ENCODE measurements at regions not wholly inside any gene's neighbourhood (a gene's known extent, or its start where the extent isn't known, plus 50 kb on each side); places are given as distances from the start of the nearest gene placed in this dataset.

DNA sequence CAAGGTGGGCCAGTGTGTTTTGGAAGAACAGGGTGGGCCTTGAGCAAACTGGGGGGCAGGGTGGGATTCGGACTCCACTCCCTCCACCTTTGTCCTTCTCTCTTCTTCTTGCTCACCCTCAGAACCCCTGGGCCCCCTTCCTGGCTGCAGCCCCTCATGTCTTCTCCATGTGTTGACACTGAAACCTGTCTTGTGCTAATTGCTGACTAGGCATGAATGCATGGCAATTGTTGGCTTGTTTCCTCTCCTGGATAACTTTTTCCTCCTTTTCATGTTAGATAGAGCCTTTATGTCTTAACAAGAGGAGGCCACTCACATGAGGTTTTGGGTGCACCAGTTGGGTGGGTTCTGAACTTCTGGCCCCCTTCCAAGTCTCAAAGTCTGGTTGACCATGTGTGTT lies 181.6 kb upstream of the MKI67 start:
- intact Hi-C loops (cut with DNase I): no loop called here
- Histone ChIP-seq H3K27me3 (no peaks in the 10 kb centered on the region), H3K9me3 (no peaks in the 10 kb centered on the region), H3K36me3 (no peaks in the 10 kb centered on the region), H3K27ac (no peak overlapping the region), H3K4me1 (no peaks in the 10 kb centered on the region), H3K4me3 (no peak overlapping the region)
- TF ChIP-seq POLR2AphosphoS5 (IDR thresholded peaks at IDR 0.05; ENCODE audit: insufficient read depth in 1 of 2, low read depth in 1 of 2): no peak
- TF ChIP-seq, protein P1, sequence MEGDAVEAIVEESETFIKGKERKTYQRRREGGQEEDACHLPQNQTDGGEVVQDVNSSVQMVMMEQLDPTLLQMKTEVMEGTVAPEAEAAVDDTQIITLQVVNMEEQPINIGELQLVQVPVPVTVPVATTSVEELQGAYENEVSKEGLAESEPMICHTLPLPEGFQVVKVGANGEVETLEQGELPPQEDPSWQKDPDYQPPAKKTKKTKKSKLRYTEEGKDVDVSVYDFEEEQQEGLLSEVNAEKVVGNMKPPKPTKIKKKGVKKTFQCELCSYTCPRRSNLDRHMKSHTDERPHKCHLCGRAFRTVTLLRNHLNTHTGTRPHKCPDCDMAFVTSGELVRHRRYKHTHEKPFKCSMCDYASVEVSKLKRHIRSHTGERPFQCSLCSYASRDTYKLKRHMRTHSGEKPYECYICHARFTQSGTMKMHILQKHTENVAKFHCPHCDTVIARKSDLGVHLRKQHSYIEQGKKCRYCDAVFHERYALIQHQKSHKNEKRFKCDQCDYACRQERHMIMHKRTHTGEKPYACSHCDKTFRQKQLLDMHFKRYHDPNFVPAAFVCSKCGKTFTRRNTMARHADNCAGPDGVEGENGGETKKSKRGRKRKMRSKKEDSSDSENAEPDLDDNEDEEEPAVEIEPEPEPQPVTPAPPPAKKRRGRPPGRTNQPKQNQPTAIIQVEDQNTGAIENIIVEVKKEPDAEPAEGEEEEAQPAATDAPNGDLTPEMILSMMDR (IDR thresholded peaks at IDR 0.05): no peak
- no peak for TF ChIP-seq POLR2A (IDR thresholded peaks at IDR 0.05)
- peak in 1 of 2 donors; percentile 55 for DNase-seq (ENCODE audit: extremely low spot score in 2 of 2)

DNA sequence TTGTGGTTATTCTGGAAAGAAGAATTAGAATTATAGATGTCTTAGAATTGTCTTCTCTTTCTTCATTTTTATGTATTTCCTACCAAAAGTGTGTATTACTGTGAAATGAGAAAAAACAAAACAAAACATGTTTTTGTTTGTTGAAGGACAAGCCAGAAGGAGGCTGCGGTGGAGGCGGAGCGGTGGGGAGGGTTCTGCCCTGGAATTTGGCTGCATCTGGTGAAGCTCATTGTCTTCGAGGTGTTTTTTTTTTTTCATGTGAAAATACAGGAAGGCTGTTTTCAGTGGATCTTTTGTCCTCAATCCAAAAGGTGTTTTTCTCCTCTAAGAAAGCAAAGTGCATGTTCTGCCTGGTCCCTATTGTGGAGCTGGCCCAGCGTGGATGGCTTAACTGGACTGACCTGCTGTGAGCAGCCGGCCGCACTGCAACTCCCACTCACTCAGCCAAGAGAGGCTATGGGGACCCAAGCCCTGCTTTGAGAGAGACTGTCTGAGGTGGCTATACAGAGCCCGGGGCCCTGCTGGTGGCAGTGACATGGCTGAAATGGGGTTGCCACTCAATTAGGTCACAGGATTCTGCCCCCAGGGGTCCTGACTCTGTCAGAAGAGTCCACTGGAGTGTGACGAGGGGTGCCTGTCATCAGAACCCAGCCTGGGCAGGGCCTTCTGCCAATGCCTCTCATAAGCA lies 184.9 kb upstream of the MKI67 start:
- H3K4me1 ChIP-seq: no peaks in the 10 kb centered on the region

DNA sequence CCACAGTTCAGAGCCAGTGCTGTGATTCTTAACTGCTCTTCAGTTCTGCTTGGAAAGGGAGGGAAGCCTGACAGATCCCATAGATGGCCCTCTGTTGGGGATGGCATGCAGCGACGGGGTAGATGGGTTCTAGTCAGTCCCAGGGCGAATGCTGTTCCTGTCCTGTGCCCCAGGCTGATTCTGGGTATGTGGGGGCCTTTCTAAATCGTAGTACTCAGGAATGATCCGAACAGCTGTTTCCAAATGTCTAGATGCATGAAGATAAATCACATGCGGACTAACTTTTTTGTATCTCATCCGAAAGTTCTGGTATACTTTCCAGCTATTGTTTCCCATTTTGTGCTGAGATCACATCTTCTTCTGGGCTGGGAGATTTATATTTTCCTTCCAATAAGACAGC lies 186.0 kb upstream of the MKI67 start:
- no peak overlapping the region for H3K27ac ChIP-seq
- intact Hi-C loops (cut with DNase I): no loop called here
- no peak for DNase-seq (ENCODE audit: extremely low spot score in 2 of 2)
- H3K36me3 ChIP-seq: no peaks in the 10 kb centered on the region
- no peaks in the 10 kb centered on the region for H3K9me3 ChIP-seq
- no peak overlapping the region for H3K4me3 ChIP-seq
- H3K4me1 ChIP-seq: no peaks in the 10 kb centered on the region
- no peaks in the 10 kb centered on the region for H3K27me3 ChIP-seq
- TF ChIP-seq, protein P1 (IDR thresholded peaks at IDR 0.05): no peak
- TF ChIP-seq POLR2A (IDR thresholded peaks at IDR 0.05): no peak

More for the DNA sequence above, 184.9 kb upstream of the MKI67 start:
- Histone ChIP-seq H3K36me3 (no peaks in the 10 kb centered on the region), H3K4me3 (no peak overlapping the region), H3K27ac (no peak overlapping the region), H3K27me3 (no peaks in the 10 kb centered on the region), H3K9me3 (no peaks in the 10 kb centered on the region)
- TF ChIP-seq POLR2A (IDR thresholded peaks at IDR 0.05): no peak
- TF ChIP-seq, protein P1 (IDR thresholded peaks at IDR 0.05): no peak
- TF ChIP-seq POLR2AphosphoS5 (IDR thresholded peaks at IDR 0.05; ENCODE audit: insufficient read depth in 1 of 2, low read depth in 1 of 2): no peak
- no peak for DNase-seq (ENCODE audit: extremely low spot score in 2 of 2)
- intact Hi-C loops (cut with DNase I): no loop called here

DNA sequence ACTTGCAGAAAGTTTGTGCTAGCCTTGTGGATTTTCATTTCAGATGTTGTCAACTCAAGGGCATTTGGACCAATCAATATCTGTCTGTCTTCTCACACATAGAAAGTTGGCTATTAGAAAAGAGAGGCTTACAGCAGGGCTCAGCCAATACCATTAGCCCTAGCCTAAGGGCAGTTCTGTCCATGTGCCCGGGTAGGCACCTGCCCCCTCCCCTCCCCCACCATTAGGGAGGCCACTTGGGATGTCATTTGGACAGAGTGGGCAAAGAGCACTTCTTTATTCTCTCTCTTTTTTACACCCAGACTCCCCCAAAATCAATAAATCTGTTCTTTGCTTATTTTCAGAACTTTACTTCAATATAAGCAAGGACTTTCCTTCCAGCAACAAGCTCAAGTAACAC lies 188.5 kb upstream of the MKI67 start:
- DNase-seq (ENCODE audit: extremely low spot score in 2 of 2): peak in 1 of 2 donors; percentile 20
- H3K27me3 ChIP-seq: no peaks in the 10 kb centered on the region
- H3K9me3 ChIP-seq: no peaks in the 10 kb centered on the region
- no peaks in the 10 kb centered on the region for H3K36me3 ChIP-seq
- TF ChIP-seq POLR2A (IDR thresholded peaks at IDR 0.05) (no peak), POLR2AphosphoS5 (IDR thresholded peaks at IDR 0.05; ENCODE audit: insufficient read depth in 1 of 2, low read depth in 1 of 2) (no peak)
- TF ChIP-seq, protein P1 (IDR thresholded peaks at IDR 0.05): no peak
- no peak overlapping the region for H3K27ac ChIP-seq
- H3K4me1 ChIP-seq: no peaks in the 10 kb centered on the region
- no peak overlapping the region for H3K4me3 ChIP-seq
- intact Hi-C loops (cut with DNase I): no loop called here

DNA sequence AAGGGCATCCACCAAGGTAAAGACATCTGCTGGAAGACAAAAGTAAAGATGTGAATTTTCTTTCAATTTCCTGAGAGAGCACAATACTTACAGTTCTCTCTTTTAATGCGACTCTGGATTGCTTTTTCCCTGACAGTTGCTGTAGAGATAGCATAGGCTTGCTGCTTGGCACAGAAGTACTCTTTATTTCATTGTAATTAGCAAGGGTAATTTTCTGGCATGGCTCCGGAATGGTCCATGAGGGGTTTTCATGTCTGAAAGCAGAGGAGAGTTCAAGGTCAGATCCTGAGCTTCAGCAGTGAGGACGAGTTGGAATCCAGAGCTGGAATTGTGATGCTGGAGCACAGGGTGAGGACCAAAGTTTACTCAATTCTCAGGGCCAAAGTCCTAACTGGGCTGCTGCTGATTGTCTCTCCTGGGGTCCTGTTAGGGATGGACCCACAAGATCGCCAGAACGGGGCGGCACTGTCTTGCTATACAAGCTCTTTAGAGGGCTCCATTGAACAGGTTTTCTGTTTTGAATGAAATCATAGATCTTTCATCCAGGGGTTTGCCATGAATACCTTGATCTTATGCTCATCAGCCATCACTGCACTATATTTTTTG lies 190.0 kb upstream of the MKI67 start:
- peak in 1 of 2 donors; percentile 52 for DNase-seq (ENCODE audit: extremely low spot score in 2 of 2)
- no peak overlapping the region for H3K4me3 ChIP-seq
- no peaks in the 10 kb centered on the region for H3K4me1 ChIP-seq
- TF ChIP-seq POLR2A (IDR thresholded peaks at IDR 0.05) (no peak), POLR2AphosphoS5 (IDR thresholded peaks at IDR 0.05; ENCODE audit: insufficient read depth in 1 of 2, low read depth in 1 of 2) (no peak)
- TF ChIP-seq, protein P1 (IDR thresholded peaks at IDR 0.05): no peak
- H3K27me3 ChIP-seq: no peaks in the 10 kb centered on the region
- no peak overlapping the region for H3K27ac ChIP-seq
- H3K9me3 ChIP-seq: no peaks in the 10 kb centered on the region
- H3K36me3 ChIP-seq: no peaks in the 10 kb centered on the region
- intact Hi-C loops (cut with DNase I): no loop called here
